GM18505 (cell line): ENCODE measurements at regions not wholly inside any gene's neighbourhood (a gene's known extent, or its start where the extent isn't known, plus 50 kb on each side); places are given as distances from the start of the nearest gene placed in this dataset.

Source experiments
- ATAC-seq: cut with Tn5 transposase; IDR thresholded peaks from one replicate; pipeline ENCODE4 v1.9.1; 2021; ENCODE audit not compliant: unreplicated experiment
- POLR2A ChIP-seq: IDR thresholded peaks from 4 replicates; pipeline ENCODE4 v1.6.1; 2011; ENCODE audit warnings: borderline replicate concordance; ENCODE audit not compliant: insufficient read depth, insufficient read length; ENCODE audit errors: extremely low read depth

GRCh38 chr14:87840906-87841305 lies 152.1 kb downstream of the GALC start:
- no peak for ATAC-seq
- no peak for TF ChIP-seq POLR2A

GRCh38 chr14:87838931-87839330 lies 154.1 kb downstream of the GALC start:
- ATAC-seq: no peak
- no peak for TF ChIP-seq POLR2A

DNA sequence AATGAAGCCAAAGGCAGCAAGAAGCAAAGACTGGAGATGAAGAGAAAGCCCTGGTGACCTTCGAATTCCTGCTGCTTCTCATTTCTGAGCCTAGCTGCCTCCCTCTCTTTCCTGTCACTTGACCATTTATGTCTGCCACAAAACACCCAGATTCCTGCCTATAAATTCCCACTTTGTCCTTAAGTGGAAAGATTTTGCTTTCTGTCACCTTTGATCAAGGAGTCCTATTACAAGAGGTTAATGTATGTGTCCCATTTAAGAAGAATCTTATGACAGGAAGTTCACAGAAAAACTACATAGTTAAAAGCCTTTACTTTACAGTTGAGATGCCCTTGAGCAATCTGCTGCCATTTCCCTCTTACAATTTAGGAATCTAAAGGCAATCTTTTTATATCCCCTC lies 155.7 kb downstream of the GALC start:
- no peak for ATAC-seq
- TF ChIP-seq POLR2A: no peak

DNA sequence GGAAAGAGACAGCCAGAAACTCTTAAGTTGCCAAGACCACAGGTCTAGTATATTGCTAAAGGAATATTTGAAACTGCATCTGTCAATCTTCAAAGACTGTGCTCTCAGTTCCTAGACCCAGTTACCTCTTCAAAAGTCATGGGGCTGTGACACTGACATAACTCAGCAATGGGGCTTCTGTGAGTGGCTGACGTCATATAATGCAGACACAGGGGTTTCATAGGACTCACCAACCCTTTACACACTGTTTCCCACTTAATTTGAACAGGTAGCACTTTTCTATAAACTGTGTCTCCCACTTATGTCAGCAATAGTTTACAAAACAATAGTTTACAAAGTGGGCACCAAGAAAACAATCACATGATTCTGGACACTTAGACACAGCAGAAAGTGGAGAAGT lies 158.4 kb downstream of the GALC start:
- ATAC-seq: no peak
- TF ChIP-seq POLR2A: no peak

DNA sequence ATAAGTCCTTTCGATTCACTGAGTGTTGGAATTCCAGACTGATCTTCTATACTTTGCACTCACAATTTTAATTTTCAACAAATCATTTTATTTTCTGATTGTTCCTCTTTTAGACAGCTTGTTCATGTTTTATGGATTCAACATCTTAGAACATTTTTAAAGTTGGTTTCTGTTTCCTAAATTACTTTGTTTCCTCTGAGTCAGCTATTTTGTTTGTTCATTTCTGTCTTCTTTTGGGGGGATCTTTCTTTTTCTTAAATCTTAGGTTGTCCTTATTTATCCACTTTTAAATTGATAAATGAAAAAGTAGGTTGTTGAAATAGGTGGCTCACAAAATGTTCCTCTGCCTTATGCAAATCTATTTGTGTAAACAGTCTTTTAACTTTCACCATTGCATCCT lies 160.0 kb downstream of the GALC start:
- no peak for ATAC-seq
- TF ChIP-seq POLR2A: no peak

DNA sequence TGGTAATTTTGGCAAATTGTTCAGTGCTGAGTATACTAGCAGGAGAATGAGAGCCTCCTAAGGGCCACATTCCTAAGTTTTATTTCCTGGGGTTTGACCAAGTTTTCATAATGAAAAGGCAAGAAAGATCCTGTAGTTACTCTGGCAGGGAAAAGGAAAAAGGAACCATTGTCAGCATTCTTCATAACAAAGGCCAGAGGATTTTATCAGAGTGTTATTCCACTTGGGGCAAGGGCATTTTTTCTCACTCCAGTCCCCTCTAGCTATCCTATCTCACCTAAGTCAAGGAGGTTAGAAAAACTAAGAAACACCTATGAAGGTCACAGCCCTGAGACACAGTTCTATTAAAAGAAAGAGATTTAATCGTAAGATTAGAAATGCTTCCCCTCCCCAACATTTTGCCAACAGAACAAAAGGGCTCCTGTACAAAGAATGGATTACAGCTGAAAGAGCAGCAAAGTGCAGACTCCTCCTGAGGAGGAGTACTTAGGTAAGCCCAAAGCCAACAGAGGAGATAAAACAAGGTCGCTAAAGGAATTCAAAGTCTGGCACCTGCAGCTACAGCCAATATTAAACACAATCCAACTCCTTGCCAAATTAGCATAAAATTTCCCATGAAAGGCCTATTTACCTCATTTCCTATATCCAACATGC lies 162.4 kb downstream of the GALC start:
- TF ChIP-seq POLR2A: no peak

DNA sequence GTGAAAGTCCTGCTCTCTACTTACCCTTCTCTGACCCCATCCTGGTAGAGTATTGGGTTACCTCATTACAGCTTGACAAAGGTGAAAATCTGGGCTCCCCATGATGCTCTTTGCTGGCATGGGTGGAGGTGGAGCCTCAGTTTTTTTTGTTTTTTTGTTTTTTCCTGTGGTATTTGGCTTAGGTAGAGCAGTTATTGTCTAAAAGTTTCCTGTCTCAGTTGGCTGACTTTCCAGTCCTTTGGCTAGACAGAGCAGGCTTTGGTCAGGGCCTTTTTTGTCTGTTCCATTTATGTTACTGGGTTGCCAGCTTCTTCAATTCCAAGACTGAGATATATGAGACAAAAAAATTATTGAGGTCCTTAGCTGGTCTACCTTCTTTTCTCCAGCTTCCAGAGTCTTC lies 163.4 kb downstream of the GALC start:
- no peak for TF ChIP-seq POLR2A
- no peak for ATAC-seq

More for the DNA sequence above, 162.4 kb downstream of the GALC start:
- ATAC-seq: no peak

- no peak for TF ChIP-seq POLR2A
- no peak for ATAC-seq
These were observed 168.7 kb downstream of the GALC start for GRCh38 chr14:87824266-87824665.

DNA sequence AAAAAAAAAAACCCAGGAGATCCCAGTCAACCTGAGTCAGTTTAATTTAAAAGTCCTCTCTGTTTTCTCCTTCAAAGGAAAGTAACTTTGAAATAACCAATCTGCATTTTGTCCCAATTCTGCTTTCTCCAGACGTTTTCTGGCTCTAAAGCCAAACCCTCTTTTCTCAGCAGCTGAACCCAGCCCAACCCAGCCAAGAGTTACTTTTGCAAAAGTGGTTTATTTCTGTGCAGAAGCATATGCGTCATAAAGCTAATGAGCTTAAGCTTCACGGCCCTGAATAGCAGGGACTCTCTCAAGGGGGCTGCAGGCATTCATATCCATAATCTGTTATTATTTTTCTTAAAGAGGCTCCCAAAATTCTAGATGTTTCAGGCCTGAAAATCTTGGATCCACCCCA lies 176.6 kb downstream of the GALC start:
- no peak for TF ChIP-seq POLR2A
- ATAC-seq: no peak

DNA sequence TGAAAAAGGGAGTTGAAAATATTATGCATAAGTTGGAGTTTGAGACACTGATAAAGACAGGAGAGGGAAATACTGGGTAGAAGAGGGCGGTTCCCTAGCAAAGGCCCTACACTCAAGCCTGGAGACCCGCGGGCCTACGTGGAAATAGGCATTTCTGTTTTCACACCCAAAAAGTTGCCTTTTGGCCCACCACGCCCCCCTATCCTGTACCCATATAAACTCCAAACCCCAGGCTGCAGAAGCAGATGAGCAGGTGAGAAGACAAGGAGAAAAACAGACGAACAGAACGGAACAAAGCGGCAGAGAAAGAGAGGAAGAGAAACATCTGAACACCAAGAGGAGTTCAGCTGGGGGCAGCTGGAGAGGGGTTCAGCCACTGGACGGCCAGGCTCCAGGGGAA lies 177.9 kb downstream of the GALC start:
- ATAC-seq: no peak
- TF ChIP-seq POLR2A: no peak

- no peak for ATAC-seq
- TF ChIP-seq POLR2A: no peak
These were observed 179.3 kb downstream of the GALC start for GRCh38 chr14:87813686-87814085.

- no peak for ATAC-seq
- no peak for TF ChIP-seq POLR2A
These were observed 179.8 kb downstream of the GALC start for GRCh38 chr14:87813211-87813610.

GRCh38 chr14:87811246-87811645 lies 181.7 kb downstream of the GALC start:
- TF ChIP-seq POLR2A: no peak
- ATAC-seq: no peak

GRCh38 chr14:87810711-87811110 lies 182.3 kb downstream of the GALC start:
- ATAC-seq: no peak
- TF ChIP-seq POLR2A: no peak

- no peak for ATAC-seq
- no peak for TF ChIP-seq POLR2A
These were observed 183.7 kb downstream of the GALC start for GRCh38 chr14:87809261-87809660.
